GM18867 (cell line): ENCODE measurements at regions not wholly inside any gene's neighbourhood (a gene's known extent, or its start where the extent isn't known, plus 50 kb on each side); places are given as distances from the start of the nearest gene placed in this dataset.

ENCODE experiments used
- ATAC-seq: cut with Tn5 transposase; IDR thresholded peaks from one replicate; pipeline ENCODE4 v1.9.1; 2021; ENCODE audit warnings: mild to moderate bottlenecking, moderate library complexity; ENCODE audit not compliant: unreplicated experiment

GRCh38 chr15:70493376-70493775 lies 270.0 kb downstream of the UACA start:
- ATAC-seq, result no peak

DNA sequence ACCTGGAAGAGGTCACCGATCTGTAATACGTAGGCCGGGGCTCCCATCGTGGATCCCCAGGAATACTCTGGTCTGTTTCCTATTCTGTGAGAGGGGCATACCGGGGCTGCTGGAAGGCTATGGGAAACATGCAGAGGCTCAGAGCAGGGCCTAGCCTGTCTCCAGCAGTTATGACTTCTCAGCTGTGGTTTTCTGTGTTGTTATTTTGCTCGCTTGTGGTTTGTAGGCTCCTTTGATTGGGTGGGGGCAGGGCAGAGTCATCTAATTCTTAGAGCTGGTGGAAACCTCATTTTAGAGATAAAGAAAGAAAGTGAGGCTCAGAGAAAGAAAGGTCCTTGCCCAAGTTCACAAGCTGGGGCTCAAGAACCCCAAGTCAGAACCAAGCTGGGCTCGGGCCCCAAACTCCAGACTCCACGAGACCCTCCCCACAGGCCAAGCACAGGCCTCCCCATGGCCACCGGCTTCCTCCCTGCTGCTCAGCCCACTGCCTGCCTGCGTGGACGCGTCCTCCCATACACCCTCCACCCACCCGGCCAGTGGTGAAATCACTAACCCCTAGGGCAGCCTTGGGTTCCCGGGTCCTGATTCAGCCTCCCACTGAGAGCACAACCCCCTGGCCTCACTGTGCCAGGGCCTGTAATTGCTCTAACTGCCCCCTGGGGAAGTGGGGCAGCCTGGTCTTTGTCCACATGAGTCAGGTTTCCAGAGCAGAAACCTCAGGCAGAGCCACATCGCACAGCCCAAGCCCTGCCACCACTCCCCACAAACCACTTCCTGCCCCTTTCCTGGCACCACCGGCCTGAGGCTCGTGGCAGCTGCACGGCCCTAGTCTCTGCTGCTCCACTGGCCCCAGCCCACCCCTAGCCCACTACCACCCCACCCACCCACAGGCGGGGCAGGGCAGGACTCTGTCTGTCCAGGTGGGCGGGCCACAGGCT lies 270.8 kb downstream of the UACA start:
- peak; percentile 58 for ATAC-seq

DNA sequence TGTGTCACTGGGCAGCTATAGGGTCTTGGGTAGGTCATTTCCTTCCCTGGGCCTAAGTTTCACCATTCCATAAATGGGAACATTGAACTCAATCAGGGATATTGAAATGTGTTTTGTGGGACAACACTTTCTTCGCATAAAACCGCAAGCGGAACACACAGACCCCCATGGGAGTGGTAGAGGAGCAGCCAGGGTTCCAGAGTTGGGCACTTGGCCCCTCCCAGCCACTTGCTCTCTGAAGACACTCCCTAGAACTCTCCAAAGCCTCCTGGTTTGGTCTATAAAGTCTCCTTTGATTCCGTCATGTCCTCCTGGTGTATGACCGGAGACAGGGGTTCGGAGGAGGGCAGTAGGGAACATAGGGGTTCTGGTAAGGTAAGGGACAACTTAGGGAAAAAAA lies 271.7 kb downstream of the UACA start:
- no peak for ATAC-seq

GRCh38 chr15:70491201-70491621 lies 272.1 kb downstream of the UACA start:
- ATAC-seq, result no peak

DNA sequence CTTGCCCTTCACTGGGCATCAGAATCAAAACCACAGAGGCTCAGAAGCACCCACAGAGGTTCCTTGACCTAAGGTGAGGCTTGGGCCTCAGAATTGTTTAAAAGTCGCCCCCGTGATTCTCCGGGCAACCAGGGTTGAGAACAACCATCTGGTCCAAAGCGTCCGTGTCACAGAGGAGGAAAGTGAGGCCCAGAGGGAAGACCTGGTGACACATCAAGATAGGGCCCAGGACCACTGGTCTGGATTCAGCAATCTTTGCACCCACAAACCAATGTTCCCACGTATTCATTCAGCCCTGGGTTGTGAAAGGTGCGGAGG lies 272.6 kb downstream of the UACA start:
- no peak for ATAC-seq

- ATAC-seq, result no peak
Observed at GRCh38 chr15:70490148-70490837, 273.1 kb downstream of the UACA start.

DNA sequence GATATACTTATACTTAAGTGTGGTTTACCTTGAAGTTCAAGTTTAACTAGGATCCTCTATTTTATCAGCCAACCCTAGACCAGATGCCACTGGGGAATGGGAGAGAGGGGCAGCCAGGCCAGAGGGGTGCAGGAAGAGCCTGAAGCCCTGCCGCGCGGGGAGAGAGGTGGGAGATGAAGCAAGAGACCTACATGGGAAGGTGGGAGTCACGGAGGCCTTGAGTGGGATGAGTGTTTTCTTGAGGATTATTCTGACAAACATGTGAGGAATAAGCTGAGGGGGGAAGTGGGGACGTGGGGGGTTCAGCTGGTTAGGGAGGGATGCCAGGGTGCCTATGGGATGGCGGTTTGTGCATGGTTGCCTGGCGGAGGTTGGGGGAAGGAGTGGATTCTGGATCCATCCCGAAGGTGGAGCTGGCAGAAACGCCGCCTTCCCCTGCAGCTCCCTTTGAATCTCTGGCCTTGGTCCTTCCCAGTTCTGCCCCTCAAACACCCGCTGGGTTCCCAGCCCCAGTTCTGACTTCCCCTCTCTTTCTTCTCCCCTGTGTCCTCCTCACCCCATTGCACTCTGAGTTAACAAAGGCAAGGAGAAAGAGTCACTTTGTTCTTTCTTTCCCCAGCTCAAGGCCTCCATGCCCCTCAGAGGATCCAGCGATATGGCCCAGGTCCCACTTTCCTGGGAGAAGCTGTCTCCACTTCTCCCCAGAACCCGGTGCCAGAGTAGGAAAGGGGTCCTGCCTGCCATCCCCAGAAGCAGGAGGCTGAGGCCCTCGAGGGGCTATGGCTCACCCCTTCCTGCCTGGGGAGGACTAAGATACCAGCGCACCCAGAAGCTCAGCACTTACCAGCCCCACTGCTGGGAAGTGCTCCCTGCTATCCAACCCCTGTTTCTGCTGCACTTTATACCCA lies 274.2 kb downstream of the UACA start:
- ATAC-seq, result no peak

DNA sequence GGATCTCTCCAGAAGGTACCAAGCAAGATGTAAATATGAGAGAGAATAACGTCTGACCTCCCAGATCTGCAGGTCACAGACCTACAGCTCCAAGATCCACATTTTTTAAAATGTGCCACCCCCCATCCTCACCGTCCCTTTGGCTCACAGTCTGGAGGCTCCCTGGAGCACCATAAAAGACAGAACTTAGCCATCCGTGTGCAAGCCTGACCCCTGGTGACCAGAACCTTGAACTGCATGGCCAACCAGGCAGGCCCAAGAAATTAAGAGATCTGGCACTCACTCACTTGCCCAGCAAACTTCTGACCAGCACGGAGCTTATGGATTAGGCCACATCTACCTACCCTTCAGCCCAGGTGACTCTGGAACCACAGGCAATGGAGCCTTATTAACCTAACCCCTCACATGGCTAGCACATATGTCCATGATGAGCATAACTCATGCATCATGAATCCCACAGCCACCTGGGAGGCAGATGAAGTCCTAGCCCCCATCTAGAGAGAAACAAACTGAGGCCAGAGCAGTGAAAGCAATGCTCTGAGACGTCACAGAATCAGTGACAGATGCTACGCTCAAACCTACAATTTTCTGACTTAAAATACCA lies 275.3 kb downstream of the UACA start:
- no peak for ATAC-seq

GRCh38 chr15:70487387-70487740 lies 276.0 kb downstream of the UACA start:
- no peak for ATAC-seq

- peak; percentile 61 for ATAC-seq
Observed at GRCh38 chr15:70486451-70487386, 276.6 kb downstream of the UACA start.

- no peak for ATAC-seq
Observed at GRCh38 chr15:70486012-70486411, 277.3 kb downstream of the UACA start.

- no peak for ATAC-seq
Observed at GRCh38 chr15:70484993-70485392, 278.4 kb downstream of the UACA start.

- no peak for ATAC-seq
Observed at GRCh38 chr15:70483513-70483912, 279.8 kb downstream of the UACA start.

DNA sequence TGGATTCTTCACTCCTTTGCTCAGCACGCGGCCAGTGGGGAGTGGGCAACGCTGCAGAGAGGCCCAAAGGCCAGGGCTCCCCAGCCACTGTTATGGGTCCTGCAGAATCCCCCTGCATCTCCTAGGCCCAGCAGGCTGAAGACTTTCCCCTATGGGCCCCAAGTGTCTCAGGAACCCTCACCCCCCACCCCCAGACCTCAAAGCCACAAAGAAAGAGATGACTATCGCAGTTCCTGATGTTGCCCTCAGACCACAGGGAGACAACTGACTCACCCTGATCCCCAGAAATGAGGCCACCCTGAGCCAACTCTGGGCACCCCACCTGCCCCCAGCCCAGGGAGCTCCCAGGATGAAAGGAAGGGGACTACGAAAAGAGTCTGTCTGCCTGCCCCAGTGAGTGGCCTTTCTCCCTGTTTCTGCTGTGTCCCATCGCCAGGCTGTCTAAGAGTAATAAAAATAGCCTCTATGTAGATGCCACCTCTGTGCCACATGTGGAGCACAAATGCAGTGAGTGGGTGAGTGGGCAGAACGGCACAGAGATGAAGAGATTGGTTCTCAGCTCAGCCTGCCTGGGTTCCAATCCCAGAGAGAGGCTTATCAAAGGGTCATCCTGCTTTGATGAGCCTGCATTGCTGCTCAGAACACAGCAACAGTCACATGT lies 283.0 kb downstream of the UACA start:
- ATAC-seq, result no peak

DNA sequence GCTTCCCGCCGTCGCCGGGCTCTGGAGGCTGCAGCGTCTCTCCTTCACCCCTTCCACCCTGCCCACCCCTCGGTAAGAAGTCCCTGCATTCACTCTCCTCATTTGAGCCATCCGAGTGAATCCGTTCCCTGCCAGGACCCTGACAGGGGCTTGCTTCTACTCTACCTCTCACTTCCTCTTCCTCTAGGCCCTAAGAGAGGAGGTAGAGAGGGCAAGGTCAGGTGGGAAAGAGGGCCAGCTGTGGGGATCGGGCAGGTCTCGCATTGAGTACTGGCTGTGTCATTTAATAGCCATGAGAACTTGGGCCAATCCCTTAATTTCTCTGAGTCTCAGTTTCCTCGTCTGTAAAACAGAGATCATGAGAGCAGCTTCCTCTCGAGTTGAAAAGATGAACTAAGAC lies 283.6 kb downstream of the UACA start:
- ATAC-seq, result no peak

DNA sequence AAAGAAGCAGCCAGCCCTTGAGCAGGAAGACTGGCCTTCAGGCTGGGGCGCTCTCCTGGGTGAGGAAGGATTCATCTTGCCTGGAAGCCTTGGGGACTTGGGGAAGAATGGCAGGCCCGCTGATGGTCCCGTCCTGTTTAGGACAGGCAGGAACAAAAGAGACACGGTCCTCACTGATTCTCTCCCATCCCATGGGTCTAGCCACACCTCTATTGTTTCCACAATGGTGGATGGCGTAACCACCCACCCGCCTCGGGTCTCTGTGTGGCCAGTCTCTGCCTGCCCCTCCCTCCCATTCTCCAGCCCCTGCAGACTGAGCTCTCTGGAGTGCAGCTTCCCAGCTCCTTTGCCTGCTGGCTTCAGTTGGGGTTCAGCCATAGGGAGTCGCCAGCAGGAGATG lies 284.3 kb downstream of the UACA start:
- no peak for ATAC-seq

GRCh38 chr15:70478251-70478990 lies 284.9 kb downstream of the UACA start:
- peak; percentile 53 for ATAC-seq

DNA sequence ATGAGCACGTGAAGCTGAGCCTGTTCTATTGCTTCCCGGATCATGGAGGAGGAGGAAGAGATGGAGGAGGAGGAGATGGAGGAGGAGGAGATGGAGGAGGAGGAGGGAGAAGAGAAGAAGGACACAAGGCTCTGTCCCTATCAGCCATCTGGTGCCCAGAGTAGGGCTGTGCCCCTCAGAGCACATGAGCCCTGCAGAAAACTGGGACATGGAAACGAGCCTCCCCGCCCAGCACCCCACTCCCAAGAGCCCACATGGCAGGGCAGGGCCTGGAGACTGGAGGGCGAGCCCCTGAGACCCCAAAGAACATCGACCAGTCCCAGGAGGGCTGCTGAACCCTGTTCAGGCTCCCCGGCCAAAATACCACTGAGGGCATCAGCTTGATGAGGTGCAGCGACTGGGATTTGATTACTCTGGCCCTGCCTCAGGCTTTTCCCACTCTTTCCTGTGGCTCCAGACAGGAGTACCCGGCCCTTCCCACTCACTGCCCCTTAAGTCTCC lies 285.6 kb downstream of the UACA start:
- no peak for ATAC-seq
